GM12878 (cell line): ENCODE measurements at regions not wholly inside any gene's neighbourhood (a gene's known extent, or its start where the extent isn't known, plus 50 kb on each side); places are given as distances from the start of the nearest gene placed in this dataset.

Experiments used
- ATAC-seq: fragments of 200-7000 bp; cut with Tn5 transposase; 3 replicates; pipeline ENCODE4 v1.9.1; 2020; ENCODE audit warnings: mild to moderate bottlenecking, moderate library complexity
- BruUV-seq: library from RNA; stranded (reverse); fragments of 400-500 nt; replicated peaks from 2 replicates; lab custom pipeline; 2021; lab: Mats Ljungman, UMichigan
- CTCF ChIA-PET: fragments of 300-600 bp; sonication (Branson Sonifier 250); formaldehyde crosslinking; extraction: SDS; loops from one replicate; lab custom pipeline; 2021; ENCODE audit warnings: inconsistent platforms; lab: Yijun Ruan, JAX
- POLR2A ChIA-PET: fragments of 350-600 bp; formaldehyde crosslinking; extraction: SDS; loops from one replicate; lab custom pipeline; 2021; ENCODE audit warnings: inconsistent platforms; lab: Charles Lee
- RAD21 ChIA-PET: fragments of 300-600 bp; sonication (Branson Sonifier 250); formaldehyde crosslinking; loops from one replicate; lab custom pipeline; 2023; ENCODE audit warnings: antibody characterized with exemption; ENCODE audit not compliant: unreplicated experiment; lab: Charles Lee
- SMC1A ChIA-PET: fragments of 300-600 bp; sonication (Branson Sonifier 250); formaldehyde crosslinking; loops from one replicate; lab custom pipeline; 2023; ENCODE audit not compliant: unreplicated experiment, uncharacterized antibody; lab: Charles Lee
- DNase-seq: peaks from one replicate; pipeline ENCODE4 v3.0.0-alpha.2; 2011; ENCODE audit warnings: low read depth, low spot score
- FAIRE-seq: peaks from 3 replicates; lab custom pipeline; 2011; peaks lifted over from hg19 to GRCh38; lab: Jason Lieb, UNC
- H2AFZ ChIP-seq: 2 replicates; pipeline ENCODE4 v1.6.0; 2011; ENCODE audit warnings: low read depth, low read length, control low read depth; ENCODE audit not compliant: control insufficient read depth
- H3K27ac ChIP-seq: 2 replicates; pipeline ENCODE4 v1.5.1; 2011; ENCODE audit warnings: control low read depth; ENCODE audit not compliant: control insufficient read depth, insufficient read depth
- H3K27me3 ChIP-seq, 2 experiments: replicated peaks in 1 of 2; 2 replicates each; pipeline versions ENCODE4 v1.6.0 to v1.6.1; 2011; ENCODE audit warnings: low read length in 1 of 2; ENCODE audit not compliant: control insufficient read depth in 2 of 2, insufficient read depth in 2 of 2
- H3K36me3 ChIP-seq, 2 experiments: 2 replicates each; pipeline ENCODE4 v1.5.1; 2011; ENCODE audit warnings: low read length in 1 of 2; ENCODE audit not compliant: control insufficient read depth in 2 of 2, insufficient read depth in 2 of 2
- H3K4me1 ChIP-seq: 2 replicates; pipeline ENCODE4 v1.6.1; 2011; ENCODE audit warnings: mild to moderate bottlenecking, low read length, moderate library complexity, mixed read lengths; ENCODE audit not compliant: control insufficient read depth, insufficient read depth
- H3K4me2 ChIP-seq: 2 replicates; pipeline ENCODE4 v1.6.0; 2011; ENCODE audit warnings: control low read depth; ENCODE audit not compliant: control insufficient read depth, insufficient read depth
- H3K4me3 ChIP-seq: fragments of 200-600 bp; sonication (generic); 2 replicates; pipeline ENCODE4 v1.5.1; 2016
- H3K79me2 ChIP-seq: 2 replicates; pipeline ENCODE4 v1.6.0; 2011; ENCODE audit warnings: low read length; ENCODE audit not compliant: control insufficient read depth, insufficient read depth
- H3K9ac ChIP-seq: 2 replicates; pipeline ENCODE4 v1.8.0; 2011; ENCODE audit warnings: low read length, control low read depth, mixed read lengths; ENCODE audit not compliant: control insufficient read depth, insufficient read depth
- H3K9me3 ChIP-seq: replicated peaks from 3 replicates; pipeline ENCODE4 v1.5.1; 2011; ENCODE audit warnings: mild to moderate bottlenecking, low read length; ENCODE audit not compliant: control insufficient read depth, insufficient read depth
- H4K20me1 ChIP-seq: 2 replicates; pipeline ENCODE4 v1.6.0; 2011; ENCODE audit not compliant: control insufficient read depth, insufficient read depth
- ATF3 ChIP-seq: IDR thresholded peaks from 2 replicates; pipeline ENCODE4 v1.6.1; 2011; ENCODE audit warnings: low read depth, mild to moderate bottlenecking, low read length, moderate library complexity, borderline replicate concordance; ENCODE audit errors: extremely low read depth
- CHD1 ChIP-seq: IDR thresholded peaks from 2 replicates; pipeline ENCODE4 v1.6.1; 2012; ENCODE audit warnings: low read depth, low read length, improper control_type of control experiment
- CREB1 ChIP-seq: IDR thresholded peaks from 2 replicates; pipeline ENCODE4 v1.6.1; 2012; ENCODE audit warnings: low read depth, mild to moderate bottlenecking, inconsistent platforms
- GATAD2B ChIP-seq: fragments of 450-650 bp; conservative IDR thresholded peaks from 2 replicates; pipeline ENCODE4 v1.6.1; 2017; ENCODE audit warnings: low read depth, mild to moderate bottlenecking, moderate library complexity
- MTA2 ChIP-seq: fragments of 450-650 bp; IDR thresholded peaks from 2 replicates; pipeline ENCODE4 v1.6.1; 2016; ENCODE audit warnings: low read depth, mild to moderate bottlenecking, moderate library complexity
- NFXL1 ChIP-seq: fragments of 450-650 bp; IDR thresholded peaks from 2 replicates; pipeline ENCODE4 v1.6.1; 2017; ENCODE audit warnings: antibody characterized with exemption, mild to moderate bottlenecking, borderline replicate concordance
- NR2F1 ChIP-seq: fragments of 450-650 bp; conservative IDR thresholded peaks from 2 replicates; pipeline ENCODE4 v1.6.1; 2017; ENCODE audit warnings: mild to moderate bottlenecking
- PKNOX1 ChIP-seq: fragments of 450-650 bp; IDR thresholded peaks from 2 replicates; pipeline ENCODE4 v1.6.1; 2016; ENCODE audit warnings: mild to moderate bottlenecking
- RELA ChIP-seq: fragments of 450-650 bp; IDR thresholded peaks from 2 replicates; pipeline ENCODE4 v1.8.0; 2014; ENCODE audit warnings: borderline replicate concordance; ENCODE audit not compliant: partially characterized antibody
- SMARCA5 ChIP-seq: fragments of 450-650 bp; IDR thresholded peaks from 2 replicates; pipeline ENCODE4 v1.6.1; 2017; ENCODE audit warnings: mild to moderate bottlenecking
- STAT3 ChIP-seq: IDR thresholded peaks from 2 replicates; pipeline ENCODE4 v1.6.1; 2011; ENCODE audit warnings: low read depth, low read length, improper control_type of control experiment
- SUPT20H ChIP-seq: IDR thresholded peaks from 2 replicates; pipeline ENCODE4 v1.6.1; 2011; ENCODE audit warnings: low read depth, mild to moderate bottlenecking, low read length, moderate library complexity, borderline replicate concordance; ENCODE audit not compliant: control insufficient read depth
- TCF12 ChIP-seq: IDR thresholded peaks from 2 replicates; pipeline ENCODE4 v1.6.1; 2011; ENCODE audit warnings: low read depth, mild to moderate bottlenecking, low read length
- whole genome bisulfite sequencing: methylation state at CpG from one replicate; pipeline ENCODE4 v1.1.6; 2016; ENCODE audit warnings: low lambda C conversion rate; ENCODE audit not compliant: insufficient replicate concordance, insufficient coverage; ENCODE audit errors: missing lambda C conversion rate; 5-methylcytosine and 5-hydroxymethylcytosine counted together
- in situ Hi-C: fragments of 300-500 bp; cut with MboI; formaldehyde crosslinking; loops from 9 replicates; pipeline ENCODE4 v1.14.3; 2018; ENCODE audit warnings: mixed read lengths
- intact Hi-C: fragments of 100-400 bp; cut with micrococcal nuclease; formaldehyde crosslinking; loops from one replicate; pipeline ENCODE4 v1.14.2; 2022; ENCODE audit not compliant: unreplicated experiment
- TF ChIP-seq, protein P1 (sequence below): fragments of 450-650 bp; IDR thresholded peaks from 2 replicates; pipeline ENCODE4 v1.6.1; 2017; ENCODE audit warnings: mild to moderate bottlenecking, moderate library complexity

GRCh38 chr4:138859254-138859653, 156.3 kb upstream of the NOCT start:
- ChIA-PET POLR2A (no interaction called here), CTCF (interaction anchor here (1.1 kb wide), 1 partner anchor 178 kb away, joined by 3 read pairs; no protein-coding TSS in a partner anchor), SMC1A (interaction anchor here (1.2 kb wide), 1 partner anchor 12 kb away, joined by 3 read pairs; no protein-coding TSS in a partner anchor), RAD21 (no interaction called here)
- Histone ChIP-seq H2AFZ (no peak overlapping the region), H3K9ac (no peak overlapping the region), H3K27ac (no peak overlapping the region), H3K4me2 (no peak overlapping the region), H3K4me3 (no peak overlapping the region), H3K79me2 (no peaks in the 10 kb centered on the region), H3K27me3 (no peaks in the 10 kb centered on the region), H3K9me3 (no peaks in the 10 kb centered on the region), H3K4me1 (no peaks in the 10 kb centered on the region), H3K36me3 (no peaks in the 10 kb centered on the region), H4K20me1 (no peaks in the 10 kb centered on the region)
- ATAC-seq (no peak), DNase-seq (no peak), FAIRE-seq (no peak)
- 69% methylated on average over 3 of the region's 4 CpGs for WGBS
- TF ChIP-seq MTA2 (no peak), PKNOX1 (no peak), NFXL1 (no peak), CHD1 (no peak), GATAD2B (no peak), SMARCA5 (no peak), CREB1 (no peak), STAT3 (no peak), ATF3 (no peak), TCF12 (no peak), SUPT20H (no peak), NR2F1 (no peak), RELA (no peak)
- TF ChIP-seq, protein P1, sequence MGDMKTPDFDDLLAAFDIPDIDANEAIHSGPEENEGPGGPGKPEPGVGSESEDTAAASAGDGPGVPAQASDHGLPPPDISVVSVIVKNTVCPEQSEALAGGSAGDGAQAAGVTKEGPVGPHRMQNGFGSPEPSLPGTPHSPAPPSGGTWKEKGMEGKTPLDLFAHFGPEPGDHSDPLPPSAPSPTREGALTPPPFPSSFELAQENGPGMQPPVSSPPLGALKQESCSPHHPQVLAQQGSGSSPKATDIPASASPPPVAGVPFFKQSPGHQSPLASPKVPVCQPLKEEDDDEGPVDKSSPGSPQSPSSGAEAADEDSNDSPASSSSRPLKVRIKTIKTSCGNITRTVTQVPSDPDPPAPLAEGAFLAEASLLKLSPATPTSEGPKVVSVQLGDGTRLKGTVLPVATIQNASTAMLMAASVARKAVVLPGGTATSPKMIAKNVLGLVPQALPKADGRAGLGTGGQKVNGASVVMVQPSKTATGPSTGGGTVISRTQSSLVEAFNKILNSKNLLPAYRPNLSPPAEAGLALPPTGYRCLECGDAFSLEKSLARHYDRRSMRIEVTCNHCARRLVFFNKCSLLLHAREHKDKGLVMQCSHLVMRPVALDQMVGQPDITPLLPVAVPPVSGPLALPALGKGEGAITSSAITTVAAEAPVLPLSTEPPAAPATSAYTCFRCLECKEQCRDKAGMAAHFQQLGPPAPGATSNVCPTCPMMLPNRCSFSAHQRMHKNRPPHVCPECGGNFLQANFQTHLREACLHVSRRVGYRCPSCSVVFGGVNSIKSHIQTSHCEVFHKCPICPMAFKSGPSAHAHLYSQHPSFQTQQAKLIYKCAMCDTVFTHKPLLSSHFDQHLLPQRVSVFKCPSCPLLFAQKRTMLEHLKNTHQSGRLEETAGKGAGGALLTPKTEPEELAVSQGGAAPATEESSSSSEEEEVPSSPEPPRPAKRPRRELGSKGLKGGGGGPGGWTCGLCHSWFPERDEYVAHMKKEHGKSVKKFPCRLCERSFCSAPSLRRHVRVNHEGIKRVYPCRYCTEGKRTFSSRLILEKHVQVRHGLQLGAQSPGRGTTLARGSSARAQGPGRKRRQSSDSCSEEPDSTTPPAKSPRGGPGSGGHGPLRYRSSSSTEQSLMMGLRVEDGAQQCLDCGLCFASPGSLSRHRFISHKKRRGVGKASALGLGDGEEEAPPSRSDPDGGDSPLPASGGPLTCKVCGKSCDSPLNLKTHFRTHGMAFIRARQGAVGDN, result no peak
- intact Hi-C loops (no loop called here), in situ Hi-C loops (no loop called here)
- no TSS peak for BruUV-seq
